ENCODE measurements at regions not wholly inside any gene's neighbourhood (a gene's known extent, or its start where the extent isn't known, plus 50 kb on each side); places are given as distances from the start of the nearest gene placed in this dataset.
"Not testable (repeated sequence)": the region's sequence is repeated elsewhere in the genome, so short reads cannot be mapped to it uniquely, and the experiment has no call there.

DNA sequence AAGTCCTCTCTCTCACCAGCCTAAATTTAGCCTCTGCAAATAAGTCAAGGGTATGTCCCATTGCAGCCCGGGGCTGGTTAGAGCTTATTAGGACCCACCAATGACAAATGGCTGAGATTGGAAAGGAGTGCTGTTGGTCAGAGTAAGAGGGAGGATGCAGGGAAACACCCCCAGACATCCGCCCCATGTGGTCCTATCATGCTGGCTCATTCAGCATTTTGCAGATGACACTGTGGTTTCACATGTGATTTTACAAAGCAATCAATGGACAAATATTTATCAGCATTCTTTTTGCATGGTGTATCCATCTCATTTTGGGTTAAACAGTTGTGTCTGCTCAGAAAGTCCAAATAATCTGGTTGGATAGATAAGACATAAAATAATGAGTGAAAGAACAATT lies 152.2 kb upstream of the EXOC2 start:
- DNase-seq (ENCODE audit: low spot score) = no peak

DNA sequence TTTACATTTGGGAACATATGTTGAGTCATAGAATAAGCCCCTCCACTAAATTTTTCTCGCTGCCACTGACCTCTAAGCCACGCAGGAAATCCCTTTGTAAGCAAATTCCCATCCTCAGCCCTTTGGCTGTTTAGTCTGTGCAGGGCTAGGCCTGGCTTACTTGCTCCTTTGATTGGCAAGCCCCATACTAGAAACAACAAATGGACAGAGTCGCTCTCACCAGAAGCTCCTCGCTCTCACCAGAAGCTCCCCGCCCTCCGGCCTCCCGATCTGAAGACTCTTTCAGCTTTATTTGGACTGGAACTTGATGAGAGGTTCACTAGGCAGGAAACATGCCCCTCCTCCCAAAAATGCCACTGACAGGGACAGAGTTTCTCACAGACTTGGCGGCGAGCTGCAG lies 149.2 kb upstream of the EXOC2 start:
- no peak for DNase-seq (ENCODE audit: low spot score)

- no peak for DNase-seq (ENCODE audit: low spot score)
Observed at GRCh38 chr6:841569-841968, 148.6 kb upstream of the EXOC2 start.

- DNase-seq (ENCODE audit: low spot score) = no peak
Observed at GRCh38 chr6:839201-839600, 146.3 kb upstream of the EXOC2 start.

GRCh38 chr6:837380-837779 lies 144.4 kb upstream of the EXOC2 start:
- no peak for DNase-seq (ENCODE audit: low spot score)

GRCh38 chr6:836276-836853 lies 143.4 kb upstream of the EXOC2 start:
- DNase-seq (ENCODE audit: low spot score) = no peak

GRCh38 chr6:835476-836160 lies 142.7 kb upstream of the EXOC2 start:
- no peak for DNase-seq (ENCODE audit: low spot score)

DNA sequence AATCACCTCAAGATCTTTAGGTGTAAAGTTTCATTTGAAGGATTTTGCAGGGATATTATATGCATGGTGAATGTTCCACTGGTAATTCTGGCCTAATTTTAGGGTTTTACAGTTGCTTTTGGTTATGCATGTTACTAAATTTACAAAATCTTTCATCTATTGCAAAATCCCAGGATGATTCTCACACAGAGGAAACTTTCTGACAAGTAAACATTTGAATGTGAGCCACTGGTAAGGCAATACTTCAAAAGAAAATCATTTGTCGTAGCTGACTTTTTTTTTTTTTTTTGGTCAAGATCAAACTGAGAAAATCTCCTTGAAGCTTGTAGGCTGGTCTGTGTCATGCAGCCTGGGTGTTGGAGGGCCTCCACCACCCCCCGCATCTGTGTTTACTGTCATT lies 141.9 kb upstream of the EXOC2 start:
- no peak for DNase-seq (ENCODE audit: low spot score)

- no peak for DNase-seq (ENCODE audit: low spot score)
Observed at GRCh38 chr6:834190-834589, 141.3 kb upstream of the EXOC2 start.

GRCh38 chr6:832804-833203 lies 139.9 kb upstream of the EXOC2 start:
- DNase-seq (ENCODE audit: low spot score) = not testable (repeated sequence)

GRCh38 chr6:830667-831327 lies 137.9 kb upstream of the EXOC2 start:
- DNase-seq (ENCODE audit: low spot score) = no peak

DNA sequence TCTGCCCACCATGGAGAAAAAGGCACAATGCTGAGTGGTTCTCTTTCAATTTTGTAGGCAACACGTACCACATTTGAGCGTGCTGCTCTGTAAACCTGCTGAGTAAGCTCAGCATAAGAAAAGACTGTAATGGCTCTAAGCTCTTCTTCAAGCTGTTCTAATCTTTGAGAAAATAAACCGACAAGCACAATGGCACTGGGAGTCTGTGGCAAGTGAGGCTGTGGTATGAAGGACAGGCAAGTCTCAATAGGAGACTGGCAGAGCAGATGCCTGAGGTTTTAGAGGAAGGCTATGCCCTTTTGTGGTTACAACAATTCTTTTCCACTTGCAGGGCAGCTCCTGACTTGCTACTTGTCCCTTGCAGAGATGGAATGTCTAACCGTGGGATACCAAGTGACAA lies 136.7 kb upstream of the EXOC2 start:
- no peak for DNase-seq (ENCODE audit: low spot score)

- DNase-seq (ENCODE audit: low spot score) = no peak
Observed at GRCh38 chr6:827431-827830, 134.5 kb upstream of the EXOC2 start.

DNA sequence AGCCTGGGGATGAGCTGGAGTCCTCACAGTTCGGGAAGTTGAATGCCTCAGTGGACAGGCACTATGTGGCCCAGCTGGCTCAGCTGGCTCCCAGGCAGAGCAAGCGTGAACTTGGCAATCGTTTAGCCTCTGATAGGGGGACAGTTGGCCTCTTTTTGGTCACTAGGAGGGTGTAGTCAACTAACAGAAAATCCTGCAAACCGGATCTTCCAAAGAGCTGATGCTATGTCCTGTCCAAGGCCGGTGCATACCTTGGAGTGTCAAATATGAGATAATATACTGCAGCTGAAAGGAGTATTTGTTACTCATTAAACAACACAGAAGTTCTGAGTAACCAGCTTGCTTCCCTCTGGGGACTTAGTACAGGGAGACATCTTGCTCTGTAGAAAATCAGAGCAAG lies 126.2 kb upstream of the EXOC2 start:
- no peak for DNase-seq (ENCODE audit: low spot score)

DNA sequence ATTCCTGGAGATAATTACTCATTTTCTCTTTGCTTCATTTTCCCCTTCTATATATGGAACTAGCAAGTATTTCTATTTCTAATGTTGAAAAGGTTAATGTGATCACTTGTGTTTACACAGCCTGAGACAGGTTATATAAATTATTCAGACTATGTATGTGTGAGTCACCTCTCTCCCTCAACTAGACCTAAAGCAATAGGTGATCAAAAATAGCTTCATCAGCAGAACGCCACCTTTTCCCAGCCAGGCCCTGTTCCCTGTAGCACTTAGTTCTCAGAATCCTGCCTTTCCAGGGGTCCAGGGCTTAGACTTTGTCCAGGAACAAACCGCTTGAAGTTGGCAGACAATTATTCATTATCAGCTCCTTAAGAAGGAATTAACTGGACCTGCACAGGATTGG lies 125.3 kb upstream of the EXOC2 start:
- DNase-seq (ENCODE audit: low spot score) = no peak

DNA sequence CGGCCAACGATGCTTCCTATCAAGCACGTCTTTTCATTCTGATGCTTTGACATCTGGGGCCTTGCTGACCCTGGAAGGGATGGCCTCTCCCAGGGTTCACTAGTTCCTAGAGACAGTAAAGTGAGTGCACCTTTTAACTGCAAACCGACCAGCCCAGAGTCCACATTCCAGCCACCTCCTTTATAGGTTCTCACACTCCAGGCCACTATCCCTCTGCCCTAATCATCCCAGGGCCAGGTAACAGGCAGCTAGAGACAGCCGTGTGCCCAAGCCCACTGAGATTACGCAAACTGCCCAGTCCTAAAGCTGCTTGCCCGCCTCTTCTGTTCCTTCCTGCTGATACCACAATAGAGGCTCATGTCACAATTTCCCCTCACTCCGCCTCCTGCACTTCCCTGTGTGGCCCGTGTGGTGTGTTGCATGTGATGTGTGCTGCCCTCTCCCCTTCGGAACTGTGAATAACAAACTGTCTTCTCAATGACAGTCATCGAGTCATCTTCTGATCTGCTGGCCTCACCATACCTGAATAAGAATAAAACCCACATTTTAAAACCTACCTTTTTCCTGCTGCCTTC lies 123.7 kb upstream of the EXOC2 start:
- DNase-seq (ENCODE audit: low spot score) = no peak

DNA sequence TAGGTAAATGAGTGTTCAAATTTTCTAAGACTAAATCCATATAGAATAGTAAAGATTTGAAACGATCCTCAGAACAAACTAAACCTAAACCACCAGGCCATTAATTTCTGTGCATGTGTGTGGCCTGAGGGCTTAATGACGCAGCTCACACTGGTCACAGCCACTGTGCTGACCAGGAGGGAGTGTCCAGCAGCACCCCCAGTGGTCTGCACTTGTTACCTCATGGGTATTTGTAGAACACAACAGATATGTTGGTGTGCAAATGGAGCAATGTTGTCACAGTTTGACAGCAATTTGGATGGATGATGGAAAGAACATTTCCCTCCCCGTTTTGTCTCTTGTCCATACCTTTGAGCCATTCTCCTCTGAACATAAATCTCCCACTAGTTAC lies 122.4 kb upstream of the EXOC2 start:
- no peak for DNase-seq (ENCODE audit: low spot score)

GRCh38 chr6:814378-815347 lies 121.7 kb upstream of the EXOC2 start:
- no peak for DNase-seq (ENCODE audit: low spot score)

- DNase-seq (ENCODE audit: low spot score) = peak; percentile 41
Observed at GRCh38 chr6:811831-812230, 118.9 kb upstream of the EXOC2 start.

DNA sequence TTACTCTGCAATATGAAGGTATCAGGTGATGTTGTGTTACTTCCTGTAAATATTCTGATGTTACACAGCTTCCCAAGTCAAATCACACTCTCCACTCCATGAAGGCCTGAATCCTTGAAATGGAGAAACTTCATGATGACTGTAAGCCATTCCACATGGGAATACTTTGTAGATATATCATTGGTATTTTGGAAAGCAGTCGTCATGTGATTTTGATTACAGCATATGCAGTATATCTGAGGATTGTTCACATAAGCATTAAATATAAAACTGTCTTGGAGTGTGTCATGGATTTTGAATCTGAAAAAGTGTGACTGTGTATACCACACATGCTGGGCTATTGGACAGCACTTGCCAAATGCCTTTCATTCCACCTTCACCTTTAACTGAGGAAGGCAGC lies 118.3 kb upstream of the EXOC2 start:
- DNase-seq (ENCODE audit: low spot score) = no peak

DNA sequence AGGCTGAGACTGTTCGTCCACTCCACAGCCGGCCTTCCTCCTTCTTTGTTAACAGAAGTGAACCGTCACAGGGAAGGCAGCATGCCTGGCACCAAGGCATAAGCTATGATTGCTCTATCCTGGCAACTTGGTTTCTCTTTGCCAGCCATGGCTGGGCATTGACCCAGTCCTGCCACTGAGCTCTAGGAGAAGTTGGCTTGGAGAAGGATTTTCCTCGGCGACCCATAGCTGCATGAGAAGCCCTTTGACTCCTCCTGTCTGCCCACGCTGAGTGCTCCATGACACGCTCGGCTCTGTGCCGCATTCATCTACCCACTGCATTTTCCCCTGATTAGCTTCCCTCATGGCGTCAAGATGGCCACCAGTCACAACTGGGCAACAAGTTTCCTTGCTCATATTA lies 111.8 kb upstream of the EXOC2 start:
- DNase-seq (ENCODE audit: low spot score) = no peak

DNA sequence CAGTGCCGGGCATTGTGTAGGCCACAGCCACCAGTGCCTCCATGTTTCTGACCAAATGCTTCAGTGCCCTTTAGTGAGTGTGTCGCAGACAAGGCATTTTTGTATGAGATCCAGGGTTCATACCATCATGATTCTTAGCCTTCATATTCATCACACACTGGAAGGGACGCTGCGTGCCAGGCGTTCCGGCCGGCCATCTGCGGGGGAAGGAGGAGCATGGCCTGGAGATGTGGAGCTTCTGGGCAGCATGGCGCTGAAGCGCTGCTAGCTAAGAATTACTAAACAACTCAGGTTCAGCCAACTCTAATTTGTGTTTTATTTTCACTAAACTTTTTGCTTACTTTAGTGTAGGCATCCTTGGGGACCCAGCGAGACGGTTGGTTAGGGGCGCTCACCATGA lies 111.4 kb upstream of the EXOC2 start:
- DNase-seq (ENCODE audit: low spot score) = no peak

Data from AG08395 (cell line).